ENCODE measurements at regions not wholly inside any gene's neighbourhood (a gene's known extent, or its start where the extent isn't known, plus 50 kb on each side); places are given as distances from the start of the nearest gene placed in this dataset.

GRCh38 chr4:178174756-178175155, 732.5 kb upstream of the AGA start:
- Mint-ChIP-seq H3K4me1 (ENCODE audit: low read depth) (no peaks in the 10 kb centered on the region), H3K4me3 (ENCODE audit: low read depth) (no peak overlapping the region), H3K27me3 (no peaks in the 10 kb centered on the region), H3K36me3 (ENCODE audit: insufficient read depth) (no peaks in the 10 kb centered on the region), H3K9me3 (ENCODE audit: low read depth) (no peaks in the 10 kb centered on the region), H3K27ac (no peak overlapping the region)
- DNase-seq (ENCODE audit: low spot score, unreplicated experiment), result no peak
- TF ChIP-seq, protein P1, sequence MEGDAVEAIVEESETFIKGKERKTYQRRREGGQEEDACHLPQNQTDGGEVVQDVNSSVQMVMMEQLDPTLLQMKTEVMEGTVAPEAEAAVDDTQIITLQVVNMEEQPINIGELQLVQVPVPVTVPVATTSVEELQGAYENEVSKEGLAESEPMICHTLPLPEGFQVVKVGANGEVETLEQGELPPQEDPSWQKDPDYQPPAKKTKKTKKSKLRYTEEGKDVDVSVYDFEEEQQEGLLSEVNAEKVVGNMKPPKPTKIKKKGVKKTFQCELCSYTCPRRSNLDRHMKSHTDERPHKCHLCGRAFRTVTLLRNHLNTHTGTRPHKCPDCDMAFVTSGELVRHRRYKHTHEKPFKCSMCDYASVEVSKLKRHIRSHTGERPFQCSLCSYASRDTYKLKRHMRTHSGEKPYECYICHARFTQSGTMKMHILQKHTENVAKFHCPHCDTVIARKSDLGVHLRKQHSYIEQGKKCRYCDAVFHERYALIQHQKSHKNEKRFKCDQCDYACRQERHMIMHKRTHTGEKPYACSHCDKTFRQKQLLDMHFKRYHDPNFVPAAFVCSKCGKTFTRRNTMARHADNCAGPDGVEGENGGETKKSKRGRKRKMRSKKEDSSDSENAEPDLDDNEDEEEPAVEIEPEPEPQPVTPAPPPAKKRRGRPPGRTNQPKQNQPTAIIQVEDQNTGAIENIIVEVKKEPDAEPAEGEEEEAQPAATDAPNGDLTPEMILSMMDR (IDR thresholded peaks at IDR 0.05; ENCODE audit: unreplicated experiment), result no peak

DNA sequence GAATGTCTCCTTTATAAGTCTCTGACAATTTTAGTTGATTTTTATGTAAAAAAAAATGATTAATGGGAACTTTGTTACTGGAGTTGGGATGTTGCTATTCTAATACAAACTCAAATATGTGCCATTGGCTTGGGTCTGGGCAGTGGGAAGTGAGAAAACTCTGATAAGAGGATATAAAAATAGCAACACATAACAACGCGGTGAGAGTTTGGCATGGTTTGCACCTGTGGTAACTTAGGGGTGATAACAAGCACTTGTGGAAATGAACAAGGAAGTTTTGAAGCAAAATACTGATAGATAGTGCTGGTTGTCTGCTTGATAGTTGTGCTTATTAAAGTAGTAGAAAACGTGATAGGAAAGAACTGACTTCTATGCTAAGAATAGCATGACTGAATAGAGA, 743.3 kb upstream of the AGA start:
- TF ChIP-seq, protein P1 (IDR thresholded peaks at IDR 0.05; ENCODE audit: unreplicated experiment), result no peak
- Mint-ChIP-seq H3K27ac (no peak overlapping the region), H3K9me3 (ENCODE audit: low read depth) (no peaks in the 10 kb centered on the region), H3K4me3 (ENCODE audit: low read depth) (no peak overlapping the region), H3K4me1 (ENCODE audit: low read depth) (no peaks in the 10 kb centered on the region), H3K36me3 (ENCODE audit: insufficient read depth) (no peaks in the 10 kb centered on the region), H3K27me3 (no peaks in the 10 kb centered on the region)
- no peak for DNase-seq (ENCODE audit: low spot score, unreplicated experiment)

DNA sequence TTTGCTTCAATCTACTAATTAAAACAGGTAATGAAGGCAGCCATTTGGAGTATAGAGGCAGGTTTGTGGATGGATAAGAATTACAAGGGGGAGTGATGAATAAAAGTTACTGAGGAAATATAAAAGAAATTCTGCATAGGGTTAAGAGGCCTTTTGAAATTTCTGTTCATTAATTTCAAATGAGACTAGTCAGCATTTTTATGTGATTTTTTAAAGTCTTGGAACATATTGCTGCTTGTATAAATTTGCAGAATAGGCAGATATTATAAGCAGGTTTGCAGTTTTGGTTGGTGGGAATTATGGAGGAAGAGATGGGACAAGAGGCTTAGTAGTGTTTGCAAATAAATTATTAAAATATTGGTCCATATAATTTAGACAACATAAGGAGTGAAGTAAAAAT, 750.4 kb upstream of the AGA start:
- TF ChIP-seq, protein P1 (IDR thresholded peaks at IDR 0.05; ENCODE audit: unreplicated experiment), result no peak
- Mint-ChIP-seq H3K36me3 (ENCODE audit: insufficient read depth) (no peaks in the 10 kb centered on the region), H3K9me3 (ENCODE audit: low read depth) (peaks cover 4% of the 10 kb centered on the region), H3K27ac (no peak overlapping the region), H3K27me3 (no peaks in the 10 kb centered on the region), H3K4me1 (ENCODE audit: low read depth) (no peaks in the 10 kb centered on the region), H3K4me3 (ENCODE audit: low read depth) (no peak overlapping the region)
- DNase-seq (ENCODE audit: low spot score, unreplicated experiment), result no peak

DNA sequence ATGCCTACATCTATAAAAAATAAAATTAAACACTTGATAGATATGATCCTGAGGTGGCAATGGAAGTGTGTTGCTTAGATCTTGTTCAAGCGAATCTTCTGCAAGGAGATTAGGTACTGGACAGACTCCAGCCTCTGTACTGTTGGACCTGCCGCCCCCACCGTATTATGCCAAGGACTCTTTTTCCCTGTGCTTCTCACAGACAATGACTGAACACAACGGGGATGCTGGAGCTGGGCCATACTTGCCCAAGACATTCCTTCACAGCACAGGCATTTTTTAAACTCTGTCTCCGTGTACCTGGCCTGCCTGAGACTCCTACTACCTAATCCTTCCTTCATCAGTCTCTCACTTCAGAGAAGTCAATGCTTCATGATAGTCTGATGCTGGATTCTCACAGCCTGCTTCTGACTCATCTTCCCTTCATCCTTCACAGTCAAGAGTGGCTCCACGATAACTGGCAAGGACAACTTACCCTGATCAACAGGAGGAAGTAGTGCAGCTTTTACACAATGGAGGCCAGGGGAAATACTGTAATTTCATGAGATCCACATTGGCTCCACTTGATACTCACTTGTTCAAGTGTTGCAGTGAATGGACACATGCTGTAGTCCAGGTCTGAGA, 754.6 kb upstream of the AGA start:
- Mint-ChIP-seq H3K27ac (no peak overlapping the region), H3K4me3 (ENCODE audit: low read depth) (no peak overlapping the region), H3K4me1 (ENCODE audit: low read depth) (no peaks in the 10 kb centered on the region), H3K36me3 (ENCODE audit: insufficient read depth) (no peaks in the 10 kb centered on the region), H3K9me3 (ENCODE audit: low read depth) (no peaks in the 10 kb centered on the region), H3K27me3 (no peaks in the 10 kb centered on the region)
- DNase-seq (ENCODE audit: low spot score, unreplicated experiment), result no peak
- TF ChIP-seq, protein P1 (IDR thresholded peaks at IDR 0.05; ENCODE audit: unreplicated experiment), result no peak

DNA sequence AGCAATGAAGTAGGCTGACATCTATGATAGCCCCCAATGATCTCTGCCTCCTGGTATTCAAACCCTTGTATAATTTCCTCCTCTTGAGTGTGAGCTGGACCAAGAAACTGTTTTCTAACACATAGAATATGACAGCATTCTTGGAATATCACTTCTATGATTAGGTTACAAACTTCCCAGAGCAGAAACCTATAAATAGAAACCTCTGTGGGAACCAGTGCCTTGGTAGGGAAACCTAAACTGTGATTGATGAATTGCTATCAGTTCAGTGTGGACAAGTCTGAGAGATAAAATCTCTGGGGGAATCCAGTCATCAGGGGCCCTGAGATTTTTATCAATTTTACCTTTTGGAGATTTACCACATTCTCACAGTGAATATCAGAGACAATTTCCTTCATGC, 756.5 kb upstream of the AGA start:
- H3K4me1 Mint-ChIP-seq (ENCODE audit: low read depth), result no peaks in the 10 kb centered on the region
- DNase-seq (ENCODE audit: low spot score, unreplicated experiment), result no peak

More for the DNA sequence above, 756.5 kb upstream of the AGA start:
- Mint-ChIP-seq H3K27ac (no peak overlapping the region), H3K4me3 (ENCODE audit: low read depth) (no peak overlapping the region), H3K27me3 (no peaks in the 10 kb centered on the region), H3K36me3 (ENCODE audit: insufficient read depth) (no peaks in the 10 kb centered on the region), H3K9me3 (ENCODE audit: low read depth) (no peaks in the 10 kb centered on the region)
- TF ChIP-seq, protein P1 (IDR thresholded peaks at IDR 0.05; ENCODE audit: unreplicated experiment), result no peak
